ENCODE measurements at regions not wholly inside any gene's neighbourhood (a gene's known extent, or its start where the extent isn't known, plus 50 kb on each side); places are given as distances from the start of the nearest gene placed in this dataset.

DNA sequence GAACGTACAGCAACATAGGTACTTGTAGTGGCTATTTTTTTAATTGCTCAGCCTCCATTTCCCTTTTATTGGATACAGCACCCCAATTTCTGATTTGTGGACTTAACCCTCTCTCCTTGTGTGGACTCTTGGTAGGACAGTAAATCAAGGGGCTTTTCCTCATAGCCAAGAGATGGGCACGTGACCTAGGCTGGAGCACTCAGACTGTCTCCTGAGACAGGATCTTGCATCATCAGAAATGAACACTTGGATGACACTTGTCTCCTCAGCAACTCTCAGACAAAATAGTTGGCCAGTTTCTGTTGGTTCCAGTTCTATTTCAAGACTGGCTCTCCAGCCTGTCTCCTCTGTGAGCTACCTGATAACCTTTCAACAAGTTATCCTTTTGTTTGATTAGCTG lies 112.9 kb upstream of the ZNF678 start:
- Mint-ChIP-seq H3K36me3 (ENCODE audit: low read depth, unreplicated experiment) (no peaks in the 10 kb centered on the region), H3K27ac (ENCODE audit: unreplicated experiment) (no peak overlapping the region), H3K9me3 (ENCODE audit: unreplicated experiment) (no peaks in the 10 kb centered on the region), H3K4me3 (ENCODE audit: unreplicated experiment) (no peak overlapping the region), H3K4me1 (ENCODE audit: unreplicated experiment) (peaks cover 16% of the 10 kb centered on the region), H3K27me3 (ENCODE audit: unreplicated experiment) (peaks cover 6% of the 10 kb centered on the region)
- no peak for DNase-seq (ENCODE audit: low spot score)
- TF ChIP-seq CTCF (IDR thresholded peaks at IDR 0.05; ENCODE audit: unreplicated experiment): no peak

DNA sequence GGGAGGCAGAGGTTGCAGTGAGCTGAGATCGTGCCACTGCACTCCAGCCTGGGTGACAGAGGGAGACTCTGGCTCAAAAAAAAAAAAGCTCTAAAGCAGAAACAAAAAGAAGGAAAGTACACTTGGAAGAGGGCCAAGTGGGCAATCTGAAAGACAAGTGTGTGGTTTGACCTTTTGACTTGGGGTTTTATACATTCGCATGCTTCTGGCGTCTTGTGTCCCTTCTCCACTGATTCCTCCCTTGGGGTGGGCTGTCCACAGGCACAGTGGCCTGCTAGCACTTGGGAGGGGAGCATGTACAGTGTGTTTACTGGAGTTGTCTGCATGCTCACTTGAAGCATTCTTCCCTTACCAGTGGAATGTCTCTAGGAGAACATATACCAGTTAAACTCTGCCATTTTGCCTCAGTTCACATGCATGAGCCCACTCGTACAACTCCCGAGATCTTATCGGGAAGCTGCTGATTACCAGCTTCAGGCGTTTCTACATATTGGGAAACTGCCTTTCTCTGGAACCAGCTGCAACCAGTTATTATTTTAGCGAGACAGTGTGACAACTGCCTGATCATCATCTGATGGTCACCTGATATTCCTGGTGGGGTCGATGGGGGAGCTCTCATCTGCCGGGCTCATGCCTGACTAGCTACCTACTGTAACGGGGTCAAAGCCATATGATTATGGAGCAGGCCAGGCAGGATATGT lies 113.5 kb upstream of the ZNF678 start:
- Mint-ChIP-seq H3K27me3 (ENCODE audit: unreplicated experiment) (peaks cover 6% of the 10 kb centered on the region), H3K4me3 (ENCODE audit: unreplicated experiment) (no peak overlapping the region)
- no peak for DNase-seq (ENCODE audit: low spot score)

DNA sequence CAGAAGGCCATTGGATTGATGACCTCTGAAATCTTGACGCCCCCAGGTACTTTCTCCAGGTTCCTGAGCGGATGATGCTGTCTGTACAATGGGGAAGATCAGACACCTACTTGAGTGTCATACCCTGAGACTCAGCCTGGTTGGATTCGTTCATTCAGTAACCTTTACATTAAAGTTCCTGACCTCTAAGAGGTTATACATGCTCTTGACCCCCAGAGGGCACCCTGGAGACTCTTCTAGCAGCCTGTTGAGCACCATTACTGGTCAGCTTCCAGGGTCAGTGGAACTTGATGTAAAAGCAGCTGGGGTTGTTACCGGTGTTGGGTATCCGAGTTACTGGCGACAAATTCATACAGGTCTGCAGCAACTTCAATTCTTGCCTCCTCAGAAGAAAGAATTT lies 114.3 kb upstream of the ZNF678 start:
- Mint-ChIP-seq H3K27me3 (ENCODE audit: unreplicated experiment) (peaks cover 5% of the 10 kb centered on the region), H3K36me3 (ENCODE audit: low read depth, unreplicated experiment) (no peaks in the 10 kb centered on the region), H3K9me3 (ENCODE audit: unreplicated experiment) (no peaks in the 10 kb centered on the region), H3K4me1 (ENCODE audit: unreplicated experiment) (peaks cover 16% of the 10 kb centered on the region), H3K4me3 (ENCODE audit: unreplicated experiment) (no peak overlapping the region), H3K27ac (ENCODE audit: unreplicated experiment) (no peak overlapping the region)
- DNase-seq (ENCODE audit: low spot score): peak; percentile 61
- peak; percentile 33 for TF ChIP-seq CTCF (IDR thresholded peaks at IDR 0.05; ENCODE audit: unreplicated experiment)

More for the DNA sequence above, 113.5 kb upstream of the ZNF678 start:
- TF ChIP-seq CTCF (IDR thresholded peaks at IDR 0.05; ENCODE audit: unreplicated experiment): no peak
- Mint-ChIP-seq H3K36me3 (ENCODE audit: low read depth, unreplicated experiment) (no peaks in the 10 kb centered on the region), H3K27ac (ENCODE audit: unreplicated experiment) (no peak overlapping the region), H3K4me1 (ENCODE audit: unreplicated experiment) (peaks cover 16% of the 10 kb centered on the region), H3K9me3 (ENCODE audit: unreplicated experiment) (no peaks in the 10 kb centered on the region)

GRCh38 chr1:227447531-227447990 lies 115.8 kb upstream of the ZNF678 start:
- Mint-ChIP-seq H3K36me3 (ENCODE audit: low read depth, unreplicated experiment) (no peaks in the 10 kb centered on the region), H3K4me3 (ENCODE audit: unreplicated experiment) (no peak overlapping the region), H3K27me3 (ENCODE audit: unreplicated experiment) (peaks cover 5% of the 10 kb centered on the region), H3K4me1 (ENCODE audit: unreplicated experiment) (peaks cover 24% of the 10 kb centered on the region), H3K9me3 (ENCODE audit: unreplicated experiment) (no peaks in the 10 kb centered on the region), H3K27ac (ENCODE audit: unreplicated experiment) (peak overlapping the region; percentile 48)
- TF ChIP-seq CTCF (IDR thresholded peaks at IDR 0.05; ENCODE audit: unreplicated experiment): peak; percentile 30
- DNase-seq (ENCODE audit: low spot score): peak; percentile 66

DNA sequence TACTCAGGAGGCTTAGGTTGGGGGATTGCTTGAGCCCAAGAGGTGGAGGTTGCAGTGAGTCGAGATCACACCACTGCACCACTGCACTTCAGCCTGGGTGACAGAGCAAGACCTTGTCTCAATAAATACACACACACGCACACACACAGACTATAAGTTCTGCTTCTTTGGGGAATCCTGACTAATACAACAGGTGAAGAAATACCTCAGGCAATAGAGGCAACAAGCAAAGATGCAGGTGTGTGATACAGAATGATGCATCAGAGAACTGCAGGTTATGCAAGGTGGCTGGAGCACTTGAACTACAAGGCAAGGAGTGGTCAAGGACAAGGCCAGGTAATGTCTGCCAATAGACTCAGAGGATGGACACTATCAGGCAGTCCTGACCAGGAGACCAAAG lies 117.6 kb upstream of the ZNF678 start:
- Mint-ChIP-seq H3K27me3 (ENCODE audit: unreplicated experiment) (peaks cover 6% of the 10 kb centered on the region), H3K4me1 (ENCODE audit: unreplicated experiment) (peaks cover 28% of the 10 kb centered on the region), H3K4me3 (ENCODE audit: unreplicated experiment) (no peak overlapping the region), H3K27ac (ENCODE audit: unreplicated experiment) (no peak overlapping the region), H3K36me3 (ENCODE audit: low read depth, unreplicated experiment) (no peaks in the 10 kb centered on the region), H3K9me3 (ENCODE audit: unreplicated experiment) (no peaks in the 10 kb centered on the region)
- DNase-seq (ENCODE audit: low spot score): no peak
- TF ChIP-seq CTCF (IDR thresholded peaks at IDR 0.05; ENCODE audit: unreplicated experiment): no peak
